HCT116 (cell line): ENCODE measurements at regions not wholly inside any gene's neighbourhood (a gene's known extent, or its start where the extent isn't known, plus 50 kb on each side); places are given as distances from the start of the nearest gene placed in this dataset.

Source experiments
- ATAC-seq: fragments of 200-7000 bp; cut with Tn5 transposase; 2 replicates; pipeline ENCODE4 v1.9.1; 2020; ENCODE audit warnings: mild to moderate bottlenecking, moderate library complexity
- BruUV-seq: library from RNA; stranded (reverse); fragments of 400-500 nt; replicated peaks from 2 replicates; lab custom pipeline; 2021; lab: Mats Ljungman, UMichigan
- CTCF ChIA-PET: fragments of 300-600 bp; sonication (Branson Sonifier 250); formaldehyde crosslinking; loops from one replicate; lab custom pipeline; 2021; ENCODE audit warnings: antibody characterized with exemption; lab: Charles Lee
- POLR2A ChIA-PET: fragments of 300-600, 350-600 bp; sonication (Branson Sonifier 250); formaldehyde crosslinking; loops from one replicate; lab custom pipeline; 2021; ENCODE audit warnings: antibody characterized with exemption; lab: Charles Lee
- RAD21 ChIA-PET, 2 experiments: fragments of 300-600 bp; sonication (Branson Sonifier 250); formaldehyde crosslinking; loops; one replicate each; lab custom pipeline; 2023; ENCODE audit warnings: low total read pairs in 2 of 2; ENCODE audit not compliant: uncharacterized antibody in 2 of 2, unreplicated experiment in 2 of 2, low non-redundant PET in 1 of 2; lab: Charles Lee
- DNase-seq: peaks from one replicate; pipeline ENCODE4 v3.0.0-alpha.2; 2010; ENCODE audit warnings: low read depth, low spot score
- H2AFZ ChIP-seq: fragments of 200-600 bp; shearing (Covaris generic), sonication (generic); 2 replicates; pipeline ENCODE4 v1.6.1; 2017; ENCODE audit warnings: low read depth, mixed run types, mixed read lengths, antibody characterized with exemption, low read length; ENCODE audit not compliant: poor library complexity, severe bottlenecking
- H3K27ac ChIP-seq: 2 replicates; pipeline ENCODE4 v1.5.1; 2012; ENCODE audit warnings: low read depth, low read length
- H3K27me3 ChIP-seq: fragments of 200-600 bp; sonication (generic); 2 replicates; pipeline ENCODE4 v1.6.1; 2016; ENCODE audit warnings: mixed run types, low read length, mixed read lengths; ENCODE audit not compliant: insufficient read depth
- H3K36me3 ChIP-seq, 2 experiments: fragments of 200-500 bp in 1 of 2; fragments of 200-600 bp in 1 of 2; sonication (Bioruptor generic) in 1 of 2; sonication (generic) in 1 of 2; 2 replicates each; pipeline versions ENCODE4 v1.5.1 to v1.6.1; 2014 to 2016; ENCODE audit warnings: low read length in 2 of 2, inconsistent platforms in 1 of 2, mixed read lengths in 1 of 2, mixed run types in 1 of 2; ENCODE audit not compliant: insufficient read depth in 2 of 2, control insufficient read depth in 1 of 2
- H3K4me1 ChIP-seq, 2 experiments: fragments of 200-600 bp in 1 of 2; sonication (generic) in 1 of 2; 2 replicates each; pipeline versions ENCODE4 v1.5.1 to v1.6.1; 2012 to 2017; ENCODE audit warnings: low read length in 2 of 2, inconsistent platforms in 1 of 2, mild to moderate bottlenecking in 1 of 2, mixed read lengths in 1 of 2, mixed run types in 1 of 2, moderate library complexity in 1 of 2; ENCODE audit not compliant: insufficient read depth in 2 of 2, control insufficient read depth in 1 of 2
- H3K4me2 ChIP-seq: fragments of 200-600 bp; sonication (generic); 2 replicates; pipeline ENCODE4 v1.6.1; 2017; ENCODE audit warnings: mixed run types, low read length, mixed read lengths
- H3K4me3 ChIP-seq, 2 experiments: fragments of 200-600 bp in 1 of 2; sonication (generic) in 1 of 2; replicated peaks in 1 of 2; 2 replicates each; pipeline ENCODE4 v1.5.1; 2011 to 2016; ENCODE audit warnings: low read length in 2 of 2, control low read depth in 1 of 2, low read depth in 1 of 2, mild to moderate bottlenecking in 1 of 2, mixed read lengths in 1 of 2, mixed run types in 1 of 2
- H3K79me2 ChIP-seq: fragments of 200-600 bp; sonication (generic); 2 replicates; pipeline ENCODE4 v1.6.1; 2017; ENCODE audit warnings: mild to moderate bottlenecking, mixed run types, low read length, moderate library complexity, mixed read lengths; ENCODE audit not compliant: insufficient read depth
- H3K9ac ChIP-seq: fragments of 200-600 bp; sonication (generic); 2 replicates; pipeline ENCODE4 v1.6.1; 2016; ENCODE audit warnings: low read length, mixed read lengths
- H3K9me2 ChIP-seq: fragments of 200-600 bp; sonication (generic), shearing (Covaris generic); 2 replicates; pipeline ENCODE4 v1.6.1; 2017; ENCODE audit warnings: mixed run types, mild to moderate bottlenecking, moderate library complexity; ENCODE audit not compliant: insufficient read depth
- H3K9me3 ChIP-seq, 2 experiments: fragments of 200-500 bp in 1 of 2; fragments of 200-600 bp in 1 of 2; sonication (Bioruptor generic) in 1 of 2; sonication (generic) in 1 of 2; 2 replicates each; pipeline ENCODE4 v1.6.1; 2014 to 2017; ENCODE audit warnings: low read length in 2 of 2, mixed read lengths in 2 of 2, inconsistent platforms in 1 of 2, low read depth in 1 of 2, mild to moderate bottlenecking in 1 of 2, mixed run types in 1 of 2, moderate library complexity in 1 of 2; ENCODE audit not compliant: control insufficient read depth in 1 of 2, insufficient read depth in 1 of 2
- H4K20me1 ChIP-seq: fragments of 200-600 bp; sonication (generic), shearing (Covaris generic); 2 replicates; pipeline ENCODE4 v1.6.1; 2017; ENCODE audit warnings: mixed run types, mild to moderate bottlenecking, moderate library complexity; ENCODE audit not compliant: insufficient read depth
- CEBPB ChIP-seq: IDR thresholded peaks from 2 replicates; pipeline ENCODE4 v1.6.1; 2012; ENCODE audit warnings: low read depth
- EGR1 ChIP-seq: IDR thresholded peaks from 2 replicates; pipeline ENCODE4 v1.6.1; 2012; ENCODE audit warnings: low read depth
- ELF1 ChIP-seq: IDR thresholded peaks from 2 replicates; pipeline ENCODE4 v1.6.1; 2012; ENCODE audit warnings: low read depth, borderline replicate concordance
- JUND ChIP-seq: IDR thresholded peaks from 2 replicates; pipeline ENCODE4 v1.6.1; 2012
- POLR2A ChIP-seq: IDR thresholded peaks from 2 replicates; pipeline ENCODE4 v1.7.0; 2011; ENCODE audit warnings: borderline replicate concordance; ENCODE audit not compliant: insufficient read depth, insufficient read length; ENCODE audit errors: extremely low read depth
- RAD21 ChIP-seq: IDR thresholded peaks from 2 replicates; pipeline ENCODE4 v1.6.1; 2012; ENCODE audit warnings: low read depth, mild to moderate bottlenecking
- REST ChIP-seq: IDR thresholded peaks from 2 replicates; pipeline ENCODE4 v1.6.1; 2012; ENCODE audit warnings: low read depth
- SIN3A ChIP-seq: IDR thresholded peaks from 2 replicates; pipeline ENCODE4 v1.6.1; 2012; ENCODE audit warnings: low read depth
- SP1 ChIP-seq: IDR thresholded peaks from 2 replicates; pipeline ENCODE4 v1.6.1; 2012; ENCODE audit warnings: low read depth
- SRF ChIP-seq: IDR thresholded peaks from 2 replicates; pipeline ENCODE4 v1.6.1; 2012; ENCODE audit warnings: low read depth
- YY1 ChIP-seq: IDR thresholded peaks from 2 replicates; pipeline ENCODE4 v1.6.1; 2011; ENCODE audit warnings: low read length, low read depth, moderate library complexity, mild to moderate bottlenecking; ENCODE audit not compliant: insufficient replicate concordance; ENCODE audit errors: extremely low read depth
- intact Hi-C: fragments of 100-400 bp; cut with micrococcal nuclease; formaldehyde crosslinking; loops from 2 replicates; pipeline ENCODE4 v1.10.0; 2022
- TF ChIP-seq, protein P1 (sequence below): IDR thresholded peaks from 2 replicates; pipeline ENCODE4 v1.6.1; 2012
- TF ChIP-seq, protein P2 (sequence below): IDR thresholded peaks from 2 replicates; pipeline ENCODE4 v1.6.1; 2012
- TF ChIP-seq, protein P3 (sequence below): IDR thresholded peaks from 2 replicates; pipeline ENCODE4 v1.6.1; 2011; ENCODE audit warnings: mild to moderate bottlenecking, low read length, moderate library complexity; ENCODE audit not compliant: insufficient replicate concordance; ENCODE audit errors: extremely low read depth
- TF ChIP-seq, protein P4 (sequence below), 3 experiments: fragments of 200-600 bp in 1 of 3; sonication (generic) in 1 of 3; IDR thresholded peaks in 2 of 3; conservative IDR thresholded peaks in 1 of 3; 2 replicates each; pipeline ENCODE4 v1.5.1; 2012 to 2017; ENCODE audit warnings: low read depth in 2 of 3, low read length in 2 of 3, antibody characterized with exemption in 1 of 3, borderline replicate concordance in 1 of 3, control low read depth in 1 of 3, mild to moderate bottlenecking in 1 of 3, mixed read lengths in 1 of 3, mixed run types in 1 of 3, moderate library complexity in 1 of 3; ENCODE audit not compliant: insufficient read depth in 1 of 3

DNA sequence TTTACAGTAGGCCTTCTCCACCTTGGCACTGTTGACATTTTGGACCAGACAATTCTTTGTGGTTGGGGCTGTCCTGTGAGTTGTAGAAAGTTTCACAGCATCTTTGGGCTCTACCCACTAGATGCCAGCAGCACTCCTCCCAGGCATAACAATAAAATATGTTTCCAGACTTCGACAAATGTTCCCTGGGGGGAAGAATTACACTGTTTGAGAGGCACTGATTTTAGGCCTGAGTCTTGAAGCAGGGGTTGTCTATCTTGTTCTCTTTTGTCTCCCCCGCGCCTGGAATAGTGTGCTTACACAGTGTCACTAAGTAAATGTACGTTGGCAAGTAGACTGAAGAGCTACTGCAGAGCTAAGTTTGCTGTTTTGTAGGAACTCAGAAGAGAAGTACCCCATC lies 254.4 kb upstream of the BOD1L1 start (continued):
- TF ChIP-seq REST (no peak), POLR2A (no peak), EGR1 (no peak)
- TF ChIP-seq, protein P1, sequence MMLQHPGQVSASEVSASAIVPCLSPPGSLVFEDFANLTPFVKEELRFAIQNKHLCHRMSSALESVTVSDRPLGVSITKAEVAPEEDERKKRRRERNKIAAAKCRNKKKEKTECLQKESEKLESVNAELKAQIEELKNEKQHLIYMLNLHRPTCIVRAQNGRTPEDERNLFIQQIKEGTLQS: no peak
- TF ChIP-seq, protein P2, sequence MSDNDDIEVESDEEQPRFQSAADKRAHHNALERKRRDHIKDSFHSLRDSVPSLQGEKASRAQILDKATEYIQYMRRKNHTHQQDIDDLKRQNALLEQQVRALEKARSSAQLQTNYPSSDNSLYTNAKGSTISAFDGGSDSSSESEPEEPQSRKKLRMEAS: no peak
- TF ChIP-seq, all 23 proteins: peak for 0

DNA sequence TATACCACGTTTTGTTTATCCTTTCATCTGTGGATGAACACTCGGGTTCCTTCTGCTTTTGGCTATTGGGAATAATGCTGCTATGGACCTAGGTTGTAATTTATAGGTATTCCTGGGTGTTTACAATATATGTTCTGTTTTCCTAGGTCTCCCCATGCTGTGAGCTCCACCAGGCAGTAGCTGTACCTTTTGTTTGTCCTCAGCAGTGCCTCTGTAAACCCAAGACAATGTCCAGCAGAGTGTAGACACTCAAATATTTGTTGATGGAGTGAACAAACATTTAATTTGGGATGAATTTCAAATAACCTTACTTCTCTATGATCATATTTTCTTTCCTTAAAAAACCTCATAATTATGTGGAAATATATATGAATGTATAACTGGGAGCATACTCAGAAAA lies 259.5 kb upstream of the BOD1L1 start:
- Histone ChIP-seq H2AFZ (no peak overlapping the region), H3K27ac (no peak overlapping the region), H3K4me3 (no peak overlapping the region), H3K9me3 (peaks cover 0 to 7% of the 10 kb centered on the region in 2 experiments; a peak in 1 of 4 replicates), H3K4me2 (no peak overlapping the region), H3K27me3 (no peaks in the 10 kb centered on the region), H4K20me1 (no peaks in the 10 kb centered on the region), H3K79me2 (no peaks in the 10 kb centered on the region), H3K4me1 (no peaks in the 10 kb centered on the region; a peak in 1 of 4 replicates), H3K36me3 (no peaks in the 10 kb centered on the region), H3K9ac (no peak overlapping the region), H3K9me2 (no peaks in the 10 kb centered on the region)
- DNase-seq: no peak
- intact Hi-C loops: no loop called here
- ChIA-PET RAD21 (no interaction called here), POLR2A (no interaction called here), CTCF (no interaction called here)
- no TSS peak for BruUV-seq
- ATAC-seq: no peak
- TF ChIP-seq JUND (no peak), SP1 (no peak), ELF1 (no peak), SRF (no peak), YY1 (no peak), RAD21 (no peak), CEBPB (no peak), SIN3A (no peak)
- TF ChIP-seq, protein P3, sequence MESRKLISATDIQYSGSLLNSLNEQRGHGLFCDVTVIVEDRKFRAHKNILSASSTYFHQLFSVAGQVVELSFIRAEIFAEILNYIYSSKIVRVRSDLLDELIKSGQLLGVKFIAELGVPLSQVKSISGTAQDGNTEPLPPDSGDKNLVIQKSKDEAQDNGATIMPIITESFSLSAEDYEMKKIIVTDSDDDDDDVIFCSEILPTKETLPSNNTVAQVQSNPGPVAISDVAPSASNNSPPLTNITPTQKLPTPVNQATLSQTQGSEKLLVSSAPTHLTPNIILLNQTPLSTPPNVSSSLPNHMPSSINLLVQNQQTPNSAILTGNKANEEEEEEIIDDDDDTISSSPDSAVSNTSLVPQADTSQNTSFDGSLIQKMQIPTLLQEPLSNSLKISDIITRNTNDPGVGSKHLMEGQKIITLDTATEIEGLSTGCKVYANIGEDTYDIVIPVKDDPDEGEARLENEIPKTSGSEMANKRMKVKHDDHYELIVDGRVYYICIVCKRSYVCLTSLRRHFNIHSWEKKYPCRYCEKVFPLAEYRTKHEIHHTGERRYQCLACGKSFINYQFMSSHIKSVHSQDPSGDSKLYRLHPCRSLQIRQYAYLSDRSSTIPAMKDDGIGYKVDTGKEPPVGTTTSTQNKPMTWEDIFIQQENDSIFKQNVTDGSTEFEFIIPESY: no peak
- TF ChIP-seq, protein P4, sequence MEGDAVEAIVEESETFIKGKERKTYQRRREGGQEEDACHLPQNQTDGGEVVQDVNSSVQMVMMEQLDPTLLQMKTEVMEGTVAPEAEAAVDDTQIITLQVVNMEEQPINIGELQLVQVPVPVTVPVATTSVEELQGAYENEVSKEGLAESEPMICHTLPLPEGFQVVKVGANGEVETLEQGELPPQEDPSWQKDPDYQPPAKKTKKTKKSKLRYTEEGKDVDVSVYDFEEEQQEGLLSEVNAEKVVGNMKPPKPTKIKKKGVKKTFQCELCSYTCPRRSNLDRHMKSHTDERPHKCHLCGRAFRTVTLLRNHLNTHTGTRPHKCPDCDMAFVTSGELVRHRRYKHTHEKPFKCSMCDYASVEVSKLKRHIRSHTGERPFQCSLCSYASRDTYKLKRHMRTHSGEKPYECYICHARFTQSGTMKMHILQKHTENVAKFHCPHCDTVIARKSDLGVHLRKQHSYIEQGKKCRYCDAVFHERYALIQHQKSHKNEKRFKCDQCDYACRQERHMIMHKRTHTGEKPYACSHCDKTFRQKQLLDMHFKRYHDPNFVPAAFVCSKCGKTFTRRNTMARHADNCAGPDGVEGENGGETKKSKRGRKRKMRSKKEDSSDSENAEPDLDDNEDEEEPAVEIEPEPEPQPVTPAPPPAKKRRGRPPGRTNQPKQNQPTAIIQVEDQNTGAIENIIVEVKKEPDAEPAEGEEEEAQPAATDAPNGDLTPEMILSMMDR (IDR thresholded peaks at IDR 0.05 in 2 of 3, conservative IDR thresholded peaks at IDR 0.05 in 1 of 3; ENCODE audit: borderline replicate concordance in 1 of 3, insufficient read depth in 1 of 3, low read depth in 2 of 3, low read length in 2 of 3): no peak
